ENCODE measurements at regions not wholly inside any gene's neighbourhood (a gene's known extent, or its start where the extent isn't known, plus 50 kb on each side); places are given as distances from the start of the nearest gene placed in this dataset.

- FAIRE-seq: no peak
These were observed 193.9 kb downstream of the SMAD2 start for GRCh38 chr18:47736376-47737140.

GRCh38 chr18:47735041-47735702, 195.3 kb downstream of the SMAD2 start:
- POLR2A ChIA-PET: interaction anchor here (0.6 kb wide), 1 partner anchor 521 kb away, joined by 3 read pairs; no protein-coding TSS in a partner anchor
- Histone ChIP-seq H3K9me3 (no peaks in the 10 kb centered on the region), H3K4me3 (no peak overlapping the region), H3K4me1 (no peaks in the 10 kb centered on the region), H3K4me2 (no peak overlapping the region), H3K27ac (no peak overlapping the region)
- FAIRE-seq: no peak
- WGBS (ENCODE audit: missing lambda C conversion rate): 5% methylated on average over 7 of the region's 8 CpGs
- no peak for TF ChIP-seq CHD2 (IDR thresholded peaks at IDR 0.05; ENCODE audit: low read length, partially characterized antibody)
- CTCF ChIA-PET: no interaction called here
- ATAC-seq: no peak
- no peak for DNase-seq (ENCODE audit: low read depth in 1 of 2, low spot score in 1 of 2)

More at GRCh38 chr18:47736376-47737140, 193.9 kb downstream of the SMAD2 start:
- no peak overlapping the region for H3K4me3 ChIP-seq
- POLR2A ChIA-PET: no interaction called here
- CTCF ChIA-PET: interaction anchor here (5.5 kb wide), 1 partner anchor 12 kb away, joined by 21 read pairs; no protein-coding TSS in a partner anchor
- WGBS (ENCODE audit: missing lambda C conversion rate): 2% methylated on average over 4 of the region's 5 CpGs
- H3K4me2 ChIP-seq: no peak overlapping the region
- H3K27ac ChIP-seq: no peak overlapping the region
- H3K9me3 ChIP-seq: no peaks in the 10 kb centered on the region
- no peak for TF ChIP-seq E2F6 (IDR thresholded peaks at IDR 0.05; ENCODE audit: borderline replicate concordance, low read depth)
- TF ChIP-seq HDAC2 (IDR thresholded peaks at IDR 0.05): no peak
- no peak for TF ChIP-seq EP300 (IDR thresholded peaks at IDR 0.05)
- TF ChIP-seq BCL3 (IDR thresholded peaks at IDR 0.05): no peak
- TF ChIP-seq ELK1 (IDR thresholded peaks at IDR 0.05; ENCODE audit: low read depth, low read length): no peak
- no peak for TF ChIP-seq SMC3 (IDR thresholded peaks at IDR 0.05)
- TF ChIP-seq FOSB (CRISPR knock-in tag; IDR thresholded peaks at IDR 0.05): no peak
- no peak for TF ChIP-seq PBX3 (IDR thresholded peaks at IDR 0.05)
- no peak for TF ChIP-seq RAD21 (conservative IDR thresholded peaks at IDR 0.05 in 1 of 2, IDR thresholded peaks at IDR 0.05 in 1 of 2)
- TF ChIP-seq HES2 (IDR thresholded peaks at IDR 0.05): no peak
- no peak for TF ChIP-seq HEYL (CRISPR knock-in tag; IDR thresholded peaks at IDR 0.05)
- no peak for TF ChIP-seq MAFK (IDR thresholded peaks at IDR 0.05; ENCODE audit: partially characterized antibody)
- TF ChIP-seq NFE2L2 (conservative IDR thresholded peaks at IDR 0.05; ENCODE audit: low read length): no peak
- TF ChIP-seq ZSCAN20 (CRISPR knock-in tag; IDR thresholded peaks at IDR 0.05): no peak
- no peak for TF ChIP-seq CBX2 (IDR thresholded peaks at IDR 0.05; ENCODE audit: borderline replicate concordance, low read depth)
- H3K4me1 ChIP-seq: no peaks in the 10 kb centered on the region
- ATAC-seq: no peak
- no peak for DNase-seq (ENCODE audit: low read depth in 1 of 2, low spot score in 1 of 2)

GRCh38 chr18:47731276-47731675, 199.2 kb downstream of the SMAD2 start:
- no peak for DNase-seq (ENCODE audit: low read depth in 1 of 2, low spot score in 1 of 2)
- H3K4me3 ChIP-seq: no peak overlapping the region
- H3K9me3 ChIP-seq: no peaks in the 10 kb centered on the region
- CTCF ChIA-PET: interaction anchor here (0.8 kb wide), 1 partner anchor 10 kb away, joined by 3 read pairs; no protein-coding TSS in a partner anchor
- no peak; a peak in 1 of 6 replicates for ATAC-seq
- 43% methylated on average over 5 of the region's 5 CpGs for WGBS (ENCODE audit: missing lambda C conversion rate)
- no peak overlapping the region for H3K27ac ChIP-seq
- H3K4me2 ChIP-seq: no peak overlapping the region
- no peak for FAIRE-seq
- POLR2A ChIA-PET: no interaction called here
- H3K4me1 ChIP-seq: no peaks in the 10 kb centered on the region
- no peak for TF ChIP-seq NR3C1 (IDR thresholded peaks at IDR 0.05)
- no peak for TF ChIP-seq BCL3 (IDR thresholded peaks at IDR 0.05)
- no peak for TF ChIP-seq HOXA7 (CRISPR knock-in tag; IDR thresholded peaks at IDR 0.05)
- TF ChIP-seq KDM5A (IDR thresholded peaks at IDR 0.05): no peak
- TF ChIP-seq EHF (CRISPR knock-in tag; IDR thresholded peaks at IDR 0.05): no peak
- TF ChIP-seq CTCF (IDR thresholded peaks at IDR 0.05): no peak
- TF ChIP-seq USF2 (IDR thresholded peaks at IDR 0.05): no peak
- no peak for TF ChIP-seq CHD4 (IDR thresholded peaks at IDR 0.05; ENCODE audit: borderline replicate concordance)
- TF ChIP-seq CBX8 (IDR thresholded peaks at IDR 0.05): no peak
- TF ChIP-seq CHD2 (IDR thresholded peaks at IDR 0.05; ENCODE audit: low read length, partially characterized antibody): no peak

Measured in A549 (cell line).